GM19025 (cell line): ENCODE measurements at regions not wholly inside any gene's neighbourhood (a gene's known extent, or its start where the extent isn't known, plus 50 kb on each side); places are given as distances from the start of the nearest gene placed in this dataset.
"Not testable (repeated sequence)": the region's sequence is repeated elsewhere in the genome, so short reads cannot be mapped to it uniquely, and the experiment has no call there.

ENCODE experiments used
- ATAC-seq: cut with Tn5 transposase; IDR thresholded peaks from one replicate; pipeline ENCODE4 v1.9.1; 2021; ENCODE audit warnings: mild to moderate bottlenecking, low read depth, moderate library complexity; ENCODE audit not compliant: unreplicated experiment

DNA sequence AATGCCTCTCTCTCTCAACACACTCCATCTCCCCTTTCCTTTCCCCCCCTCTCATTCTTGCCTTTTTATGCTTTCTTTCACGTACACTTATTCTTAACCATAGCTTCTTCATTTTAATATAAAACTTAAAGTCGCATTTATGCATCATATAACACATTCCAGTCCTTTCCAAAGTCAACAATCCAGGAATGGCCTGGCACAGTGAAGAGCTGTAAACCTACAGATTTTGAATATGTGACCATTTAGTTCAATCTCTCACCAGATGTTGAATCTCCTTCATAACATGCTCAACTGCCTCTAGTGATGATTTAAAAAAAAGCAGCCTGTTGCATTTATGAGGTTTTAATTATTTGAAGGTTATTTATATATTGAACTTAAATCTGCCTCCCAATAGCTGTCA lies 186.2 kb upstream of the GRAMD2B start:
- ATAC-seq = no peak

DNA sequence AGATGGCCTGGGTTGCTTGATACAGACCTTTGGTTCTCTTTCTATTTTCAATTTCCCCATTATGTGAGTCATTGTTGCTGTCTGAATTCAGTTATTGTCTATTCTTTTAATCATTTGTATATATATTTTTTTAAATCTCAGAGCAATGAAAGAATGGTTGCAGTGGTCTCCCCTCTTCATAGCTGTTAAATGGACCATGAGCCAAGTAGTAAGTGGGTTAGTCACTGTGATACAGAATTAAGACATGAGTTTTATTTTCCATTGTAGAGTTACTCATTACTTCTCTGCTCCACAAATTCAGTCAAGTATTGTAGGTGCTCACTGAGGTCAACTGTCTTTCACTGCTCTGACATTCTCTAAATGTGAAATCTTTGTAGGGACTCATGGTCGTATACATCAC lies 174.6 kb upstream of the GRAMD2B start:
- ATAC-seq = no peak

DNA sequence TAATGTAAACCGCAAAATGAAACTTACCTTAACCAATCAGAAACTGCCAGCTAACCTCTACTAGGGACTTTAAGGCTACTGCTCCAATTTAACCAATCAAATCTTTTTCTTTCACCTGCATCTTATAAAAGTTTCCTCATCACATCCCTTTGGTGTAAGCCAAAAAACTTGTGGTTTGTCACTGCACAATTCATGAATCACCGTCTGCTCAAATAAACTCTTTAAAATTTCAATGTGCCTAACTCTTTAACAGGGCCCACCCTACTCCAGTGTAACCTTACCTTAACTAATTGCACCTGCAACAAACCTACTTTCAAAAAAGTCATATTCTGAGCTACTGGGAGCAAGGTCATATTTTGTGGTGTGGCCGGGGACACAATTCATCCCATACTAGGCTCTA lies 172.2 kb upstream of the GRAMD2B start:
- ATAC-seq = no peak

DNA sequence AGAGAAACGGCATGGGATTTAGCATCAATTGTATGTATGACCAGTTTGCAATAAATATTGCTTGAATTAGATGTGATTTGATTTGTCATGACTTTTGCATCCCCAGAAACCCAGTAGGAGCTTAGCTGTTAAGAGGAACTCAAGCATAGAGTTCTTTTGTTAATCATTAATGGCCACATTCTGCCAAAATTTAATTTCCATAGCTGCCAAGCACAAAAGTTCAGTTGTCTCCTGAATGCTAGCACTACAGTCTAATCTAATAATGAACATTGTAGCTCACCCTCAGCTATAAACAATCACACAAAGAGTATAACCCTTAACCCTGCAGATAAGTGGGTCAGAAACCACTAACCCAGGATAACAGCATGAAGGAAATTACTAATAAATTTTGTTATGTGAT lies 169.8 kb upstream of the GRAMD2B start:
- ATAC-seq = no peak

DNA sequence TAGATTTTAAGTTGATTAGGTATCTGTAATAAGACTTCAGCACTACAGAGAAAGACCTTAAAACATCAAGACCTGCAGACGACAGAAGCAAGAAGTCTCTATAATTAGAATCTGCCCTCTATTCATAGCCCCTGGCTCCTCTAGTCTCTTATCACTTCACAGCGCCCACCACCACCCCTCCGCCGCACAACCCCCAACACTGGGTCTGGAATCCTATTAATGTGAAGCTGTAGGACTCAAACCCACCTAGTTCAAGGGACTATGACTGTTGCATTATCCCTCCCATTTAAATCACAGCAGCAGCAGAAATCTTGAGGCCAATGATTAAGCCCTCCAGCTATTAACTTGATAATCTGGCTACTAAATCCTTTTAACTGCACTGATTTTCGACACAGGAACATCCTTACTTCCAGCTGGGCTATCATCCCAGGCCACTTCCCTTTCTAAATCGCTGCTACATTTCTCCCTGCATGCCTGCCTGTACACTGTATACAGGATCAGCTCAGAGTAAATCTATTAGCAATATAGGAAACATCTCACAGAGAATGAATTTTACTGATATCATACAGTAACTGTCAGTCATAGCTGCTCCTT lies 159.5 kb upstream of the GRAMD2B start:
- no peak for ATAC-seq

DNA sequence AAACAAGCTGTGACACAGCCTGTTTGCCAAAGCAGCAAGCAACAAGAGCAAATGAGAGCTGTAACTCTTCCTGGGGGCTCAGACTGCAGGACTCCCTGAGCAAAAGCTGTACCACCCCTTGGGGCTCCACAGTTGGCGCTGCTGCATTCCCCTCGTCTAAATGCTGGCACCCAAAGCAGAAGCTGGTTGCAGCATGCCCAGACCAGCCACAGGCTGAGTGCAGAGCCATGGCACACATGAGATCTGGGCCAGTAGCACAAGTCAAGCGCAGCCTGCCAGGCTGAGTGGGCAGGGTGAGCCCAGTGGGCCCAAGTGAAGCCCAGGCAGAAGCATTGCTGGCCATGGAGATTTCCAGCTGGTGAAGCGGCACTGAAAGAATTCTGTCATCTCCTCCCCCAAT lies 157.3 kb upstream of the GRAMD2B start:
- no peak for ATAC-seq

DNA sequence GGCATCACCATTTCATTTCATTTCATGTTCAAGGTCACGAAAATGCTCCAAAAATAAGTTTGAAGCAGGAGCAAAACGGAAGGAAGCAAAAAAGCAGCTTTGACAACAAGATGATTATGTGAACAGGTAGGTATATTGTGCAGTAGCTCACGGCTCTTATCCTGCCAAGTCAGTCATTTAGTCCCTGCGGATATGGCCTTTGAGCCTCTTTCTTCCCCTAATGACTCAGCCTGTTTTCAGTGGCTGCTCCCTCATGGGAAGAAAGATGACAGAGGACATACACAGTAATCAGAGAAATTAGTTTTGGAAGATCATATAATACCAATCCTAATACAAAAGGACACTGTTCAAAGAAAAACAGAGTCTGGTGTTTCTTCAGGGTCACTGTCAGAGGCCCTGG lies 155.8 kb upstream of the GRAMD2B start:
- no peak for ATAC-seq

DNA sequence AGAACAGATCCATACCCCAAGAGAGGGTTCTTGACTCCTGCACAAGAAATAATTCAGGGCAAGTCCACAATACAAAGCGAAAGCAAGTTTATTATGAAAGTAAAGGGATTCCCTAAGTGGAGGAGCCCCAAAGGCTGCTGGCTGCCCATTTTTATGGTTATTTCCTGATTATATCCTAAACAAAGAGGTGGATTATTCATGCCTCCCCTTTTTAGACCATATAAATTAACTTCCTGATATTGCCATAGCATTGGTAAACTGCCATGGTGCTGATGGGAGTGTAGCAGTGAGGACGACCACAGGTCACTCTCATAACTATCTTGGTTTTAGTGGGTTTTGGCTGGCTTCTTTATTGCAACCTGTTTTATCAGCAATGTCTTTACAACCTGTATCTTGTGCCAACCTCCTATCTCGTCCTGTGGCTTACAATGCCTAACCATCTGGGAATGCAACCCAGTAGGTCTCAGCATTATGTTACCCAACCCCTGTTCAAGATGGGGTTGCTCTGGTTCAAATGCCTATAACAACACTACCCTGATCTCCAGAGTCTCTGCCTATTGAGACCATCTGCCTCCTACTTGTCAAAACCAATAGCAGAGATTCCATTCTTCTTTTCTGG lies 154.4 kb upstream of the GRAMD2B start:
- no peak for ATAC-seq

DNA sequence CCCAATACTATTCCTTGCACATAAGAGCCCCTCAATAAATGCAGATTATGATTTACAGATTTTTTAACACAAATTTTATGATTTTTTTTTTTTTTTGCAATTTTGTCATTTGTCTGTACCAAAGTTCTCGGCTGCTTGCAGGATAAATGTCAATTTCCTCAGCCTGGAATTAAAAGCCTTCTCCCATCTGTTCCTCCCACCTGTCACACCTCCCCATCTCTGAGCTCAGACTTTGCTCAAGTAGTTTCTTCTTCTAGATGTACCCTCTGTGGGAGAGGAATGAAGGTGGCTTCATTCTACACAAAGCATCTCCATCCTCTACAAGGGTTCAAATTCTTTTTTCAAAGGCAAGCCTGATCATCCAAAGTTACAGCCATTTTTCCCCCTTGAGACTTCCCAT lies 153.7 kb upstream of the GRAMD2B start:
- no peak for ATAC-seq

DNA sequence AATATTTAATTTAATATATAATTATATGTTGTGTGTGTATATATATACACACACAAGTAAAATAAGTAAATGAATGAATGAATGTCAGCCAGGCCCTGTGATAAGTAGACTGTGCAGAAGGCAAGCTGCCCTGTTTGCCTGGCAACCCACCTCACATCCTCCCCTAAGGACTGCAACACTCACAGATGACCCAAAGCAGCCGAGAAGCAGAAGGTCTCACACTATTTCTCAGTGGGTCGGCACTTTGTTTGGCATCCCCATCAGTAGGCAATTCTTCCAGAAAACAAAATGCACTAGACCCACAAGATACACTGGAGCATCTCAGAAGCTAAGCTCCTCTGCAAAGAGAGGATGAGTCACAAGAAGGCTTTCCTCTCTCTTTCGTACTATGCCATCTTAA lies 152.1 kb upstream of the GRAMD2B start:
- ATAC-seq = no peak

DNA sequence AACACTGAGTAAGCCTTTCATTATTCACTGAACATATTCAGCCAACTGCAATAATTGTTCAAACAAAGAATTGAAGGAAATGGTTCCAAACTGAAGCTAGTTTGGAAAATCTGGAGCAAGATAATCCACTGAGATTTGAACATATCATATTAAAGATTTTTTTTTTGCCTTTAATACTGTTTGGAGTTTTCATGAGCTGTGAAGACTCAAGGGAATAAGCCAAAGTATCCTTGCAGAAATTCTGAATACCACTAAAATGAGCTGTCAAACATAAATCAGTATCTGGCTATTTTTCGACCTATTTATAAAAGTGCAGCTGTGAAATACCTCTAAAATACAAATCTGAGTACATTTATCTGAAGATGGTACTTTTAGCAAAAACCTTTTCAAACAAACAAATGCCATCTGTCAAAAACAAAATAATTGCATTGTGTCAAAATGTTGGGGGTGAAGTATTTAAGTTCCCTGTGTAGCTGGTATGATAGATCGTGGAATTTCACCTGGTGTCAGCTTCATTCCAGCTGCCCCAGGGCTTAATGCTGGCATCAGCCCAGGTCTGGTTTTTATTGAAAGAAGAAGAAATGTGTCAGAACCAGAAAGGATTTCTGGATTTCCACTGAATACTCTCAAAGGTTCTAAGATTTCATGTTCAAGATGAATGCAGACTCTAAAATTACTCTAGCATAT lies 149.0 kb upstream of the GRAMD2B start:
- ATAC-seq = no peak

DNA sequence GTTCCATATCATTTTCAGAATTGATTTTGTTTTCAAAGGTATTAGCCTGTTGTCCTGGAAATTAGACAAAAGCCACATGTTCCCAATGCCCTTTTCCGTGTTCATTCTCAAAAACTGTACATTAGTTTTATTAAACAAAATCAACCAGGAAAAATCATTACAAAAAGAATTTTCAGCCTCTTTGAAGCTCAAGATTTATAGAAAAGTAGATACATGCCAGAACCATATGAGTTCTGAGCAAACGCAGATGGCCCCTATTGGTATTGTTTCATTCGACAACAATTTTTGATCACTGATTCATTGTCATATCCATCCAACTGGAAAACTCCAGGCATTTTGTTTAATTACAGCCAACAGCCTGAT lies 148.5 kb upstream of the GRAMD2B start:
- no peak for ATAC-seq

DNA sequence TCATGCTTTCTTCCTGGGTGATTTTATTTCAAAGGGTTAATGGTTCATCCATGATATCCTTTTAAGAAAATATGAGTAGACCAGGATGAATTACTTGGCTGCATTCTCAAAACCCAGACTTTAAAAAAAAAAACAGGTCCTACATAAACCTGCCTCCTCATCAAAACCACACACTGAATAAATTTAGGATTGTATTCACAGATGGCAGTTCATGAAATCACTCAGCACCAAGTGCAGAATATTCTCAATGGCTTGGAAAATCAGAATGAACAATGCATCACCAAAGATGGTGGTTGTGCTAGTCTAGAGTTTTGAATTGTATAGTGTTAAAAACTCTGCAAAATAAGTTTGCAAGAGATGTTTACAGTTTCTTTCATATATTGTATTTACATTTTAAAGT lies 145.4 kb upstream of the GRAMD2B start:
- ATAC-seq = no peak

DNA sequence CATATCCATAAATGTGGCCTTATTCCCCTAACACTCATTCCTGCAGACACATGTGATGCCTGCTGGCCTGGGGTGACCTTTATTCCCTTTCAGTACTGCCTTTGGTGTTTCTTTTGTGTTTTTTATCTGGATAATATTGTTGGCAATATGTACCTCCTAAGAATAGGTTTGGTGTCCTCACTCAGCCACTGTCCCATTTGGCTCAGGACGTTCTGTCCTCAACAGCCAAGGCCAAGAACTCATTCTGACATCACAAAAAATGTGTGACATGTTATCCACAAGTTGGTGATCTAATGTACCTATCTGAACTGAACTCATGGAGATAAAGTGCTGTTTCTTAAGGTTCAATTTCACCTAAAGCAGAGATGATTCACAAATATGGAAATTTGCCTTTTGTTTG lies 142.9 kb upstream of the GRAMD2B start:
- no peak for ATAC-seq

DNA sequence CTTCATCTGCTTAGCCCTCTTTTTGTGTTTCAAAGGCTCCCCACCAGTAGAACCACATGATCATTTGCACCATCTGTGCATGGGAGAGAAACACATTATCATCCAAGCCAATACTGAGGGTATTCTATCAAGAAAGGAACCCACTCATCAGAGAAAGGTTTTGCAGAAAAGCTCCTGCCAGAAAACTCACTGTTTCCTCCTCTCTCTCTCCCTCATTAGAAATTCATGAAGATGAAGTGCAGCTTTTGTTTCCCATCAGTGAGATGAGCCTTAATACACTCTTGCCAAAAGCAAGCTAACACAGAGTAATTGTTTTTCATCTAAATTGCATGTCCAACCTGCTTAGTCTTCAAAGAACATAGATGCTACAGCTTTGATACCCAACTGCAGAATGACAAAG lies 142.4 kb upstream of the GRAMD2B start:
- ATAC-seq = no peak

DNA sequence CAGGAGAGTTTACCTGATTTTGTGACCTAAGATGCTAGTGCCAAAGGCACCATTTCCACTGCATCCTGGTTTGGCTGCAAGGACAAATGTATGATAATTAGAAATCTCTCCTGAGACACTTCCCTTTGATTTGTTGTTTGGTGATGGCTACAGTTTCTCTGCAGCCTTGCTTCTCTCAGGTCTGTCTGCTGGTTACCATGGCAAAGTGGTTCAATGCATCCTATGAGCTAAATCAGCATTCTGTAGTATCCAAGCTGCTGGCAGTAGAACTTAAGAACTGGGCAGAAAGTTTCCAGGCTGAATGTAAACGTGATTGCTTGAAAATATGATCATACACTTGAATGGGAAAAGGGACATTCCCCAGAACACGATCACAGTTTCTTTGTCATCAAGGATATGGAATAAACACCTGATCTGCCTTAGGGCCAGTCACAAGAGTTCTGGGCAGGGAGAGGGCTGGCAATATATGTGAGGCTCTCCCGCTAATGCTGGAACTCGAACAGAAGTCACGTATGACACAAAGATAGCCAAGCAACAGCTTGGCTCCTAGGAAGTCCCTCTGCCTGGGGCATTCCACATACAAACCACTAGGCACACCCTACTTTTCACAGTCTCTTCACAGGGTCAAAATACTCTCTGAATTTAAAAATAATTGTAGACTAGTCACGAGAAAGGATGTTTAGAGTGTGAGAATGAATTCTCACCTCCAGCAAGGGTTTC lies 138.1 kb upstream of the GRAMD2B start:
- no peak for ATAC-seq

DNA sequence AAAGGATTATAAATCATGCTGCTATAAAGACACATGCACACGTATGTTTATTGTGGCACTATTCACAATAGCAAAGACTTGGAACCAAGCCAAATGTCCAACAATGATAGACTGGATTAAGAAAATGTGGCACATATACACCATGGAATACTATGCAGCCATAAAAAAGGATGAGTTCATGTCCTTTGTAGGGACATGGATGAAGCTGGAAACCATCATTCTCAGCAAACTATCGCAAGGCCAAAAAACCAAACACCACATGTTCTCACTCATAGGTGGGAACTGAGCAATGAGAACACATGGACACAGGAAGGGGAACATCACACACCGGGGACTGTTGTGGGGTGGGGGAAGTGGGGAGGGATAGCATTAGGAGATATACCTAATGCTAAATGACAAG lies 127.1 kb upstream of the GRAMD2B start:
- ATAC-seq = not testable (repeated sequence)

DNA sequence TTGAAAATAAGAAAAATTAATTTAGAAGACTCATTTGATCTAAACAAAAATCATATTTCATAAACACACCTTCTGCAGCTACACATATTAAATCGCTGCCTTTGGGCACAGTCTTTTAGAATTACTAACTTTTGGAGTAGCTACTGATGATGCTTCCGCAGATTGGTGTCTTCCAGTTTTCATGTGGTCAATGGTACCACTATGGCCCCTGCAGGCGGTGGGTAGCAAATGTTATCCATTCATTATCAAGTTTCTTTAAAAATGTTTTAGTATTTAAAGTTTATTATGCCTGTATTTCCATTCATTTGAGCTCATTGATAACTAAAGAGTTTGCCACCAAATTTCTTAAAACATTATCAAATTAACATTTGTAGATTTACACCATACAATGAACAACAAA lies 122.9 kb upstream of the GRAMD2B start:
- ATAC-seq = no peak

DNA sequence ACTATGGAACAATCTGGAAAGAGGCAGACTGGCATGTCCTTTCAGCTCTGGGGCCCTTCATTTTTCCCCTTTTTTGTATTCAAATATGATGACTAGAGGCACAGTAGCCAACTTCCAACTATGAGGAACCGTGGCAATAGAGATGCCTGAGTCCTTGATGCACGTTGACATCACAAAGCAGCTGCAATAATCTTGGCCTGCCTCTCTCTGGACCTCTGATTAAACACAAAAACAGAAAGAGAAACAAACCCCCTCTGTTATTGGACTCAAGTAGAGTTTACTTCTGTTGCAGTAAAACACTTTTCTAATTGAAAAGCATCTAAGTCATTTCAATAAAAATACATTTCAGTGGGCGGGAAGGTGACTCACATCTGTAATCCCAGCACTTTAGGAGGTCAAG lies 122.2 kb upstream of the GRAMD2B start:
- ATAC-seq = no peak

DNA sequence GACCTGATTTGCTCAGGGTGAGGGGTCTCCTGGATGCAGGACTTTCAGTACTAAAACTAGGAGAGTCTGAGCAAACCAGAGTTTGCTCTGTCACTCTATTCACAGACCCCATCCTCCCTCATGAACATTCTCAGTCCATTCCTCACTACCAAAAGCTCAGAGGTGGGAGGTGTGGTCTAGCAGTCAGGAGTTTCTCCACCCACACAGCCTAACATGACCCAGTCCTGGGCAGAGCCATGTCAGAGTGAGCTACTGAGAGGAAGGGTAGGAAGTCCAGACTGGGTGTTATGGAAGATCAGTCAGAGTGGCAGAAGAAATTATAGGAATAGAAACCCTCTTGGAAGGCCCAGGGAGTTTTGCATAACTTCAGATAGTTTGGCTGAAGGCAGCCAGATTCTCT lies 113.3 kb upstream of the GRAMD2B start:
- no peak for ATAC-seq

DNA sequence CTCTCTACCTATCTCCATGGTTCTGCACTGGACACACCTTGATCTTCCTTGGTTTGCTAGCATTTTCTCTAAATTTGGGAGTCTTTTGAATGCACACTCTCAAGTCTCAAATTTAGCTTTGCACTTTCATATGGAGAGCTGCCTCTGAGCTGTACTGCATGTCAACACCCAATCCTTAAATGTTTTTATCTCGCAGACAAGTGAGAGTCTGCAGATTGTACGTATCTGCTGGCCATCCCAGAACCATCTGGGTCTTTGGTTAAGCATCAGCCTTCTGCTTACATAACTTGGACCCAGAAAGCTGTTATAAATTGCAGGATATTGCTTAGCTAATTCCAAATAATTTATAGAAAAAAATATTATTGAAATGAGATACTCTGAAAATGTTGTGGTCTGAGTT lies 111.4 kb upstream of the GRAMD2B start:
- ATAC-seq = no peak

DNA sequence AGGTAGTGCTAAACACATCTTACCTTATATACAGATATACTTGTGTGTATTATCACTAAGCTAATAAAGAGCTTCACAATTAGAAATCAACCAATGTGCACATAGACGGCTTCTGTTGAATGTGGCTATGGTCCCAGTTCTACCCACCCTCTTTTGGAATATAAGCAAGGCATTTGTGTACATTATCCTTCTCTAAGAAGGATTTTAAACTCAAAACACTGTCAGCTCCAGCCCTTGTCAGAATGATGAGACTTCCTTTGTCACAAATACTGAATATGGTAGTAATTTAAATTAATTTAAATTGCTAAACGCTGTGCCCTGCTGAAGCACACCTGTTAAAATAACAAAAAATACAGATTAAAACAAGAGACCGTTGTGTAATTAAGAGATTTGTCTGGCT lies 107.9 kb upstream of the GRAMD2B start:
- ATAC-seq = no peak
